ENCODE measurements at regions not wholly inside any gene's neighbourhood (a gene's known extent, or its start where the extent isn't known, plus 50 kb on each side); places are given as distances from the start of the nearest gene placed in this dataset.

- TF ChIP-seq EZH2 (IDR thresholded peaks at IDR 0.05; ENCODE audit: insufficient read depth, poor library complexity, severe bottlenecking) = no peak
- no peak for TF ChIP-seq EZH2phosphoT487 (IDR thresholded peaks at IDR 0.05; ENCODE audit: insufficient read depth, low read depth)
Measured at GRCh38 chr21:16044676-16045075, 314.9 kb downstream of the USP25 start.

Data from GM23248 (cell line).